ENCODE measurements at regions not wholly inside any gene's neighbourhood (a gene's known extent, or its start where the extent isn't known, plus 50 kb on each side); places are given as distances from the start of the nearest gene placed in this dataset.

GRCh38 chr2:196284144-196284844 lies 112.9 kb upstream of the STK17B start:
- DNase-seq, result no peak

- no peak for DNase-seq
Measured at GRCh38 chr2:196284866-196285557, 113.6 kb upstream of the STK17B start.

DNA sequence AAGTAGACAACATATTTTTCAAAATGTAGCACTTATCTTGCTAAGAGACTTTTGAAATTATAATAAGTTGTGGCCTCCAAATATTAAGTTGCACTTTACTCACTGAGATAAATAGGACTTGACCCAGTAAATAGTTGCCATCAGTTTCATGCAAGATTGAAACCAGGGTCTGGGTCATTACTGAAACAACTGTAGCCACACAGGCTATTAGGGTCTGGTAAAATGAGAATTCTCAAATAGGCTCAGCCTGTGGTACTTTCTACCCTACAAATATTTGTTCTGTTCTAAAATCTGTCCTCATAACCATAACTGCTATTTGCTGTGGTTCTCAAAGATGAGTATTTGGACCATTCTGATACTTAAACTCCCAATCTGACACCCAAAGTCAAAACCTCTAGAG lies 115.4 kb upstream of the STK17B start:
- DNase-seq, result no peak

DNA sequence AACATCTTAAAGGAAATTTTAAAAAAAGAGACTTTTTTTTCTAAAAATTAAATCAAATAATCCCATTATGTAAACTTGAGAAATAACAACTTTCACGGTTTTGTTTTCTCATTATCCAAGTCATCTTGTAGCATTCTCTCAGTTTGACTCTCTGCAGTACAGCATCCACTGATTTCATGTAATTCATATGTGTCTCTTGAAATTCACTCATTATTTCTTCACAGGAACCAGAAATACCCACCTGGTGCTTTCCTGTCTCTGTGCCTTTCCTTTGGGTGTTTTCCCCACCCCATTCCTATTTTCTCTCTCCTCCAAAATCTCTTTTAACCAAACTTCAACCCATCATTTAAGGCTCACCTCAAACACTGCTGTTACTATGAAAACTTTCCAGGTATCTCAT lies 116.1 kb upstream of the STK17B start:
- no peak for DNase-seq

GRCh38 chr2:196288006-196288538 lies 116.7 kb upstream of the STK17B start:
- no peak for DNase-seq

GRCh38 chr2:196289000-196289399 lies 117.6 kb upstream of the STK17B start:
- DNase-seq, result no peak

GRCh38 chr2:196290136-196290535 lies 118.8 kb upstream of the STK17B start:
- no peak for DNase-seq

DNA sequence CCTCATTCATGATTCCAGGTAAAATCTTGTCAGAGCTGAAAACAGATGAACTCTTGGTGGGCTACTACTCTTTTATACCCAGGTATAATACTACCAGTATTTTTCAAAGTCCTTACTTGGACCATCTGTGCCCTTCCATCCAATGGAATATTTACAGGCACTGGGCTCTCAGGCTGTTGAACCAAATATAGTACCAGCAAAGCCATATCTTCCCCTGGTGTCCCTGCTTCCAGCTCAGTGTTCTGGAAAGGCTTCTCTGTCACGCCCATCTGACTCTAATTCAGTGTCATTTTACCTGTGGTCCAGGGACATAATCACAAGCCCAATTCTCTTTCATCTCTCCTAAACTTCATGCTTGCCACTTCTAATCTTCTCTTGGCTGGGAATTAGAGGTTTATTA lies 119.2 kb upstream of the STK17B start:
- no peak for DNase-seq

DNA sequence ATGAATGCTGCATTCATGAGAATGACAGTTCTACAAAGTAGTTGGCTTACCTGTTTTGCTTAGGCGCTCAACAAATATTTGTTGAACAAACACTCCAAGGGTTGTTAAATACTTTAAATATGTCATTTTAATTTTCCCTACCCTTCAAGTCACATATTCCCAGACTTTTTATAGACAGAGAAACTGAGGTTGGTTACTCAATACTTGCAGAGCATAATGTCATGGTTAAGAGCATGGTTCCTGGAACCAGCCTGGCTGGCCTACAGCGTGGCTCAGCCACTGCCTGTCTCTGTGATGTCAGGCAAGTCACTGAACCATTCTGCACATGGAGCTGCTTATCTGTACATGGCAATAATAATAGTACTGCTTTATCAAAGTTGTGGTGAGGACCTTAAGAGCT lies 120.0 kb upstream of the STK17B start:
- peak; percentile 54 for DNase-seq

- no peak for DNase-seq
Measured at GRCh38 chr2:196291873-196292800, 120.8 kb upstream of the STK17B start.

DNA sequence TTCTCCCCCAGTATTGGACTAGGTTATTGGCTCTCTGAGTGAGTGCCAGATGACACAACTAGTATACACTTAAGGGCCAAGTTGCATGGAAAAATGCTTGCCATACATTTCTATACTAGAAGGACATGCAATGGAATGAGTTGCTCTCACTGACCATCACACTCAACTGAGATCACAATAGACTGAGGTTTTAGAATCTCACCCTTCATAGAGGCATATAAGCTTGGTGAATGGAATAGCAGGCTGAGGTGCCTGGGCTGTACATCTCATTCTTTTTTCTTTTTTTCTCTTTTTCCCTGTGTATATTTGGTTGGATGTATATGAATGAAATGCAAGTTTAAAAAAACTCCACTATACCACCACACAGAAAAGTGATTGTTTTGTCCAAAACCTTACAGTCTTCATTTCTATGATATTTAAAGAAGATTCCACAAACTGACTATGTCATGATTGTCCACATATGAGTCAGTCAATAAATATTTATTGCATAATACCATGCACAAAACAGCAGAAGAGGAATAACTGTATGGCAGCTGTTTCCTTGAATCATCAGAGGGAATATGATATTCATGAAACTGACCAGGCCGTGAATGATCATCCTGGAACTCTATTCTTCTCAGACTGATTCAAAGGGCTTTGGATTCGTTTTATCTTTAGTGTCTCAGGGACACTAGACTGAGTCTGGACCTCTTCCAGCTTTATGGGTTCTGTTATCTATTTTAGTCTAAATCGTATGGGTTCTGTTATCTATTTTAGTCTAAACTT lies 122.6 kb upstream of the STK17B start:
- peak; percentile 74 for DNase-seq

DNA sequence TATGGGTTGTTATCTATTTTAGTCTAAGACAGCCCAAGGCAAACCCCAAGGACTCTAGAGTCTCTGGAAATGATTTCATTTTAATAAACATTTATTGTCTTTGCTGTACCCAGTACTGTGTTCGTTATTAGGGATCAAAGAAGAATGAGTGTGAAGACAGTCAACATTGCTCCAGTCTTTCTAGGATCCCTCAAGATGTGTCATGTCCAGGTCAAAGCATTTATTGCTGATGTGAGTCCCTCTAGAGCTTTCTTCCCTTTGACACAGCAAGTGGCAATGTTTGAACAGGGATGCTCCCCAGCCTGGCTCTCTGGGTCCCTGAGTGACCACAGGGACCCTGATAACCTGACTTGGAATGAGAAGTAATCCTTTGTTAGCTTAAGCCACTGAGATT lies 123.1 kb upstream of the STK17B start:
- no peak for DNase-seq

DNA sequence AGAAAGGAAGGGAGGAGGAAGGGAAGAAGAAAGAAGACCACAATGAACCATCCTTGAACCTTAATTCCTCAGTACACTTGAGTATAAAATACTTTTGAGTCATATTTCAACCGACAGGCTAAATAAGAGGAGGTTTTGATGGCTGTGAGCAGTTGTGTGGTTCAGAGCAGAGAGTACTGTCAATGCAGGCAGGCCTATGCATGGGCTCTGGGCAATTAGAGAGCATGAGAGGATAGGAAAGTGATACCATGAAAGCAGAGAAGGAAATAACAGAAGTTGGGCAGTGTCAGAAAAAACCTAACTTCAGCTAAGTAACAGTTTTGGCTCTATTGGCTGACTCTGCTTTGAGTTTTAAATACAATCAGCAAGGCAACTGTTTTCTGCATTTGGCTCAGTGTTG lies 123.6 kb upstream of the STK17B start:
- no peak for DNase-seq

- peak; percentile 66 for DNase-seq
Measured at GRCh38 chr2:196298106-196298723, 126.8 kb upstream of the STK17B start.

GRCh38 chr2:196307775-196308305 lies 136.5 kb upstream of the STK17B start:
- no peak for DNase-seq

- no peak for DNase-seq
Measured at GRCh38 chr2:196309691-196310090, 138.3 kb upstream of the STK17B start.

DNA sequence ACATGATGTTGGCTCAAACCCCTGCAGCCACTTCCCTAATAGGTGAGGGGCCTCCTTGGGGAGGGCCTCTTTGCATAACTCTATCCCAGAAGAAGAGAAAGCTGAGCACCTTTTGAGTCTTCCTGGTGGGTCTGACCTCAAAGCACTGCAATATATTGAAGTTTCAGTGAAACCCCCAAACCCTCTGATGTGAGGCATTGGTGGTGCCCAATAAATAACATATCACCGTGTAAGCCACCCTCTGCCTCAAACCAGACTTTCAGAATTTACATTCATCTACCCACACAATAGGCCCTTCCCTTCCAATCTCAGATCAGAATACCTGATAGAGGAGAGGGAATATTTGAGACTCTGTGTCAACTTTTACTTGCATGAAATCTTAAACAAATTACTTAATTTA lies 142.8 kb upstream of the STK17B start:
- DNase-seq, result no peak

DNA sequence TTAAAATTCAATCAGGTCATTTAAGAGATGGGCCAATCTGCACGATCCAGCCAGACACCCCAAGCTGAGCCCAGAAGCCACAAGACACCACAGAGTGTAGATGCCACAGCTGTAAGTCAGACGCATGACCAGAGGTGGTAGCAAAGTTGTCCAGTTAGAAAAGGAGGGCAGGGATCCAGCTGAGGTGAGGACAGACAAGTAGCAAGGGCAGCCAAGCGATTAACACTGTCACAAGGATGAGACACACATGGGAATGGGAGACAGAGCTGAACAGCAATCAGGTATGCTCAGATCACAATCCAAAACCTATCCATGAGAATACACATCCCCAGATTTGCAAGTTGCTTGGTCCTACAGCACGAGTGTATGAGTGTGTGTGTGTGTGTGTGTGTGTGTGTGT lies 143.4 kb upstream of the STK17B start:
- DNase-seq, result no peak

DNA sequence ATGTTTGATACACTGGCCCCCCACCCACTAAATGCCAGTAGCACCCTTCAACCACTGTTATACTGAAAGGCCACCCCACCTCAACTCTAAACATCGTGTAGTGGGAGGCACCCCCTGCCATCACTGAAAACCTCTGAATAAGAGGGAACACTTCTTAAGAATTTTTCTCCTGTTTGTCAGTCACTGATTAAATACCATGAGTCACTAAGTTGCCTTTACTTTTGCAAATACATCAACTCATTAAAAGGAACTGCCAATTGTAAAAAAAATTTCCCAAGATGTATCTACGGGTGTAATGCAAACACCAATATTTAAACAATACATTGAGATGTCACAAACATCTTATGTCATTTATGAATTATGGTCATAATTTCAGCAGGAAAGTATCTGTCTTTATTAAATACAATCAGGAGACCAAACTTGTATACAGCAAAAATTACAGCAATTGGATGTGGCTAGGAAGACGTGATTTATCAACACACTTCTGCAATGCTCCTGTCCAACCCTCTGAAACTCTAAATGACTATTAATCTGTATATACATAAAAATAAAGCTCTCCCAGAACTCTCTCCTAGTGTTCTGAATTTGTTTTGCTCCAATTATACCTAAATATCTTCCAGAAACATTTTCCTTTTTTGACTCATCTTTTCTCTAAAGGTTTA lies 144.1 kb upstream of the STK17B start:
- DNase-seq, result no peak

DNA sequence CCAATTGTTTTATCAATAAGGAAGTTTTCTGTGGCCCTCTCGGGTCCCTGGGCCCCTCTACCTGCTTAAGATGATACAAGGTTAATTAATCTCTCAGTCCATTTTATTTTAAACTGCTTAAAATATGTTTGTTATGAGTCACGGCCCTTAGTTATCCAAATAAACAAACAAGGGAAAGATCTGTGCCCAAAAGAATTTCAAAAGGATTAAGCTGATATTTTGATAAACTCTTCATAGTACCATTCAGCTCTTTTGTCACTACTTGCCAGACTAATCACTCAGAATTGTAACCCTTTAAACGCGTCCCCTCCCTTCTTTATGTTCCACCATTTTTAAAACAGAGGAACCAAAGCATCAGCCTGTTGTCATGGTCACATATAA lies 144.7 kb upstream of the STK17B start:
- DNase-seq, result no peak

Data from hematopoietic multipotent progenitor cell treated with erythropoietin and hydrocortisone succinate and interleukin-3 and kit ligand, for 6 days (in vitro differentiated cells).